HG03196 (cell line): ENCODE measurements at regions not wholly inside any gene's neighbourhood (a gene's known extent, or its start where the extent isn't known, plus 50 kb on each side); places are given as distances from the start of the nearest gene placed in this dataset.
"Not testable (repeated sequence)": the region's sequence is repeated elsewhere in the genome, so short reads cannot be mapped to it uniquely, and the experiment has no call there.

ENCODE experiments used
- ATAC-seq: cut with Tn5 transposase; IDR thresholded peaks from one replicate; pipeline ENCODE4 v1.9.1; 2021; ENCODE audit not compliant: unreplicated experiment

DNA sequence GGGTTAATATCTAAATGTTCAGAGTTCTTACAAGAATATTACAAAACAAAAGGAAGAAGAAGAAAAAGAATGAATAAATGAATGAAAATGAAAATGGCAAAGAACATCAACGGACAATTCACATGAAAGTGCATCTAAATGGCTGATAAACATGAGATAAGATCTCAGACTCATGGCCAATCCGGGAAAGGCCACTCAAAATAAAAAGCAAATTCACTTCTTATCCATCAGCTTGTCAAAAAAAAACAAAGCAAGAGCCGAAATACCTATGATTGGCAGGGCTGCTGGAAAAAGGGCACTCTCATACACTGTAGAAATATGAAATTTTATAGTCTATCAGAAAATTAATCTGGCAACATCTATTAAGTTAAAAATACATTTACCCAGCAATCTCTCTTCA lies 103.6 kb upstream of the EDEM3 start:
- no peak for ATAC-seq

DNA sequence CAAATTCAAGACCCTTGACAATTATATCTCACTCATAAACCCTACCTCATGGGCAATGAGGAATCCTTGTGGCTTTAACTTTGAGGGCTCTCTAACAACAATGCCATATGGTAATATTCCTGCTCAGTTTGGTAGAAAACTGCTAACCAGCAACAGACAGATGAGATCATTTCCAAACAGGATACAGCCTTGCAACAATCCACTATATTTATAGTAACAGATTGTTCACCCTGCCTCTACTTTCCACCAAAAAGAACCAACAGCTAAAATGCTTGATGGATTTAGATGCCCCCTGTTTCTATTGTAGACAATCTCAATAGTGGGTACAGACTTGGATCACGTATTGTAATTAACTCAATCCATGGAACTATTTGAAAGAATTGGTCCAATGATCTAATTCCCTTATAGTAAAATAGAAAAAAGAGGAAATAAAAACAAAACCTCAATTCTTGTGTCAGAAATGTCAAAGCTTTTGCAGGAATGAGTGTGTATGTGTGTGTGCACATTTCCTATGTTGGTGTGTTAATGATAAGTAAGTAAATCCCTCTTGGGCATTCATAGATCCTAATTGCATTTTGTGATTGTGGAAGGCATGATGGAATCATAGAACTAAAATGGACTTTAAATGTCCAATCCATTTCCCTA lies 100.0 kb upstream of the EDEM3 start:
- no peak for ATAC-seq

DNA sequence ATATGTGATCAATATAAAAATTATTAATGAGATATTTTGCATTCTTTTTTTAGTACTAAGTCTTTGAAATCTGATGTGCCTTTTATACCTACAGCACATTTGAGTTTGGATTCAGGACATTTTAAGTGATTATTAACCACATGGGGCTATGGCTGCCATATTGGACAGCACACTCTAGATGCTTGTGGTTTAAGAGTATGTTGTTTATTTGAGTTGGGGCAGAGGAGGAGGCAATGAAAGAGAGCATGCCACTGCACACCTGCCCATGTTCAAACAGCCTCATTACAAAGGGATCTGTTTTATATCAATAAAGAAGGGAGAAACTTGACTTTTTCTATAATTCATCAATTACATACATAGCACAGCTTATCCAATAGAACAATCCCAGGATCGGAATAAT lies 99.4 kb upstream of the EDEM3 start:
- no peak for ATAC-seq

DNA sequence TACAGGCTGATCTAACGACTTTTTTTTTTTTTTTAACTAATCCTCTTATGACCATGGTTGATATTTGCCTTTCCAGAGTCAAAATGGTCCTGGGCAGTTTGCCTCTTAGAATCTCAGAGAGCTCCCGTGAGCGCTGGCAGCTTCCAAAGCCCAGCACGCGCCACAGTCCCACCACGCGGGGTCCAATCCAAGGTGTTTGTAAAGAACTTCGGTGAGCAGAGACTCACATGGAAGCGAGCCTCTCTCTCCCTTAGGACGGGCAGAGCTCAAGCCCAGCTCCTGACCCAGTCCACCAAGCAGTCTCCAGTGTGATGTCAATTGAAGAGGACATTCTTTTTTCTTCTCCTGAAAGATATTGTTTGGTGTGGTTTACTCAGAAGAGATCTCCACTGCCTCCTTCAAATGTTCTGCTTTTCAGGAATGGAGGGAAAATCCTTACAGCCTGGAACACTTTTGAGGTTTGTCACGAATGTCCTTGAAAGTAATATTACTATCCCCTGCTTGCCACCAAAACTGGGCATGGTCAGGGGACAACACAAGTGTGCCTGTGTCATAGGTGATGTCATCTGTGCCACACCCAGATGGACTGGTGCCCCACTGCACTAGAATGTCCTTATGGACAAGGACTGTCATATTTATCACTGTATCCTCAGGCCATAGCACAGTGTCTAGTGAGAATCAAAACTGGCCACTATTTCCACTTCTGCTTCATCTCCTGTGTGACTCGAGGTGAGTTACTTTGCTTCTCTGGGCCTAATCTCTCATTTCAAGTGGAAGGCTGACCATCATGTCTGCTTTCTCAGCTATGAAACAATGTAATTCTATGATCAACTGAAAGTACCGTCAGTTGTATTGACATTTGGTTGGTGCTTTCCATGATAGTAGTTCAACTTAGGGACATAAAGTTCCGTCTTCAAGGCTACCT lies 97.4 kb upstream of the EDEM3 start:
- no peak for ATAC-seq

DNA sequence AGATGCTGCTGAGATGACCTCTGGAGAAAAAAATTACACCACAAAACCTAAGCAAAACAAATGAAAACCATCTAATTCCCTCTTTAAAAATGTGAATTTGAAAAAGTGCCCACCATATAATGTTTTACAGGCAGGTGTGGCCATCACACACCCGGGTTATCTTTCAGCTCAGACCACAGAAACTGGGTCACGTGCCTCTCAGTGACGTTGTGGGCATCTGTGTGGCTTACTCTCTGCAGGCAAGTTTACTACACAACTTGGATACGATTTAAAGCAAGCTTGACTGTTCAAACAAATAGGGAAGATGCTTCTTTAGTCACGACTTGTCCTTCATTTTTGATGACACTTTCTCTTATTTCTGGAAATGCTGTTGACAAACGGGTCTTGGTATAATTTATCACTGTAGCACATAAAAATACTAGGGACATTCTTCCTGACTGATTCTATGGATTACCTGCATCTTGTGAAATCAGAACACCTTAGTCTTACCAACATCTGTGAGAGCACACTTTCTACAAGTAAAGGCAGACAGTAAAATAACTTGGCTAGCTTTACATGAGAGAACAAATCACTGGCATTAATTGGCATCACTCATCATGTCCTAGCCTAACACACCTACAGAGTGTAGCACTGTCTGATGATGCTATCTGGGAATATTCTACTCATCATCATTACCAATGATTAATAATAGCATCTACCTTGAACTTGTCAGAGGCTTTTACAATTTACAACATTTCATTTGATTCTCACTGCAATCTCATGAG lies 89.3 kb upstream of the EDEM3 start:
- peak; percentile 99 for ATAC-seq

DNA sequence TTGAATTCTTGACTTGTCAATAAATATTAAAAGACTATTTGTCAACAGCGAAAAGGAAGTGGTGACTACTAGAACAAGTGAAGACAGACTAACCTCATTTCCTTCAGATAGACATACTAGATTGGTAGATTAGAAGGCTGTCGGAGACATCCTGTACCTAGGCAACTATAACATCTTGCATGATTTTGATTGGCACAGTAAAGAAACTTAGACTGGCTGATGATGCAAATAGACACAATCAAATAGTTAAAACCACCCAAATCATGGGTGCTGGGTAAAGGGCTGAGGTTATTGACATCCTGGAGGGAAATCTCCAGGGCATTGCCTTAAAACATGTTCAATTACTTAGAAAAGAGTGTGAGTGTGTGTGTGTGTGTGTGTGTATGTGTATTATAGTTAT lies 85.9 kb upstream of the EDEM3 start:
- ATAC-seq = no peak

DNA sequence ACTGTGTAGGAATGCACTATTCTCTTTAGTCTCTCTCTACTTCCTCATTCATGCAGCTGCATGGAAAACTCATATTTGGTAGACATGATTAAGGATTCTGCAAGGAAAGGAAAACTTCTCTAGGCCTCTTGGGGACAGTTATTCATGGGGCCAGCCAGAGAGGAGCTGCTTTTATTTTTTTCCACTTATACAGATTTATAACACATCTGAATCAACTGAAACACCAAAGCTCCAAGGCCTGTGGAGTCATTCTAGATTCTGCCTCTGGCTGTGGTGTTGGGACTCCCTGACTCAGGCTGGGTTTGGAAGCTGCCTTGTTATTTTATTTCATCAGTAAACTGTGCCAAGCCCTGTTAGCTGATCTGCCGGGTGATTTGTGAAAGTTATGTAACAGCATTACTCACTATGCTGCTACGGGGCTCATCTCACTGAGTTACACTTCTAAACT lies 83.9 kb upstream of the EDEM3 start:
- no peak for ATAC-seq

DNA sequence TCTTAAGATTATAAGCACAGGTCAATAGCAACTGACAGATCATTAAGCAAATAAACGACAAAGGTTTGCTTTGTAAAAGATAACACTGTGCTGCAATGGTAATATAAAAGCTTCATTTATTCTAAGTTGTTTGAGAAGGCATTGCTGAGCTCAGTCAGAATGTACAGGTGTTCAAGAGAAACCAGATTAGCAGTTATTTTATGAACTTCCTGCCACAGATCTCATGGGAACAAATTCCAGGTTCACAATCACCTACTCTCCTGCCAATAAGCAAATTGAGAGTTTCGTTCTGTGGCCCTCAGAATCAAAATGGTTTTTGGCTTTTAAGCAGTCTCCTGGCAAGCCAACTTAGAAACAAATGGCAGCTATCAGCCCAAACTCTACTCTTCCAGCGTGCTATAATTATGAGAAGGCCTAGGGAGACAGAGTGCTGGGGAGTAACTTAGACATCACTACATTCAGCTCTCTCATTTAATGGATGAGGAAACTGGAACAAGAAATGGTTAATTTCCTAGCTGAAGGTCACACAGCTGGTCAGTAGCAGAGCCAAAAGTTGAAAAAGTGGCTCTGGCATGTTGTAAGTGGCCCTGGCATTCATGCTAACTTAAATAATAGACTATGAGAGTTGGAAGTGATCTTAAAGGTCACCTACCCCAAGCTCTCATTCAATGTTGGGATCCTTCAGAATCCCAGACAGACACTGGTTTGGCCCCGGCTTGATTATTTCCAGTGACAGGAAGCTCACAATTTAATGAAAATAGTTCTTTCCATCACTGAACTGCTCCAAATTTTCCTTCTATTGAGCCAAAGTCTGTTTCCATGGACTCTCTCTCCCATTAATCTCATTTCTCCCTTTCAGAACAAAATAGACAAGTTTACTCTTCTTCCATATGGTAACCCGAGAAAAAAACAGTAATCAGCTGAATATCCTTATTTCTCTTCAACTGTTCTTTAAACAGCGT lies 82.6 kb upstream of the EDEM3 start:
- no peak for ATAC-seq

DNA sequence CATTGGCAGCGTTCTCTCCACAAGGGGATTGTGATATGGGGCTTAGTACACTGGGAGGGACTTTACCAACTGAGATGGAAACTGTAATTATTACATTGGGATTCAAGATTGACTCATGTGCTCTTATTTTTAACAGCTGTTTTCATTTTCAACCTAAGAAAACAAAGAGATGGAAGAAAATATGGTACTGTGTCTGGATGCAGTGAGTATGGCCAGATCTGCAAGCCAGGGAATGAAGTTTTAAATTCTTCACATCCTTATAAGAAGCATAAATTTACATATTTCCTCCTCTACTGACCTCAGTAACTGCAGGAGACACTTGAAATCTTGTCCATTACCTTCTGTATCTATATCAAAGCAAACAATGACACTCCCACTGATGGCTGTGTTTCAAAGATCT lies 81.5 kb upstream of the EDEM3 start:
- ATAC-seq = no peak

DNA sequence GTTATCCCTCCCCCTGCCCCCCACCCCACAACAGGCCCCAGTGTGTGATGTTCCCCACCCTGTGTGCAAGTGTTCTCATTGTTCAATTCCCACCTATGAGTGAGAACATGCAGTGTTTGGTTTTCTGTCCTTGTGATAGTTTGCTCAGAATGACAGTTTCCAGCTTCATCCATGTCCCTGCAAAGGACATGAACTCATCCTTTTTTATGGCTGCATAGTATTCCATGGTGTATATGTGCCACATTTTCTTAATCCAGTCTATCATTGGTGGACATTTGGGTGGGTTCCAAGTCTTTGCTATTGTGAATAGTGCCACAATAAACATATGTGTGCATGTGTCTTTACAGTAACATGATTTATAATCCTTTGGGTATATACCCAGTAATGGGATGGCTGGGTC lies 79.3 kb upstream of the EDEM3 start:
- not testable (repeated sequence) for ATAC-seq

DNA sequence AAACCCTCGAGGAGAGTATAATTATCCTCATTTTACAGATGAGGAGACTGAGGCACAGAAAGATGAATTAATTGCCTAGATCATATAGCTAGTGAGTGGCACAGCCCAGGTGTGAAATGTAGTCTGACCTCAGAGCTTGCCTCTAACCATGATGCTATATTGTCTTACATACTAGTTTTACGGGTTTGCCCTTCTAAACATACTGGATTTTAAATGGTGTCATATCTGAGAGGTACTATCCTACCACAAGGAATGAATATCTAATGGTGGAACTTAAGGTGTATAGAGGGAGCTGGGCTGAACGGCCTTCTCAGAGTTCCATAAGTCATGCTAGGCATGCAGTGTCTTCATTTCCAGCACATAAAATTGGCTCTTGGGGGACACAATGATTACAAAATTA lies 77.9 kb upstream of the EDEM3 start:
- no peak for ATAC-seq

DNA sequence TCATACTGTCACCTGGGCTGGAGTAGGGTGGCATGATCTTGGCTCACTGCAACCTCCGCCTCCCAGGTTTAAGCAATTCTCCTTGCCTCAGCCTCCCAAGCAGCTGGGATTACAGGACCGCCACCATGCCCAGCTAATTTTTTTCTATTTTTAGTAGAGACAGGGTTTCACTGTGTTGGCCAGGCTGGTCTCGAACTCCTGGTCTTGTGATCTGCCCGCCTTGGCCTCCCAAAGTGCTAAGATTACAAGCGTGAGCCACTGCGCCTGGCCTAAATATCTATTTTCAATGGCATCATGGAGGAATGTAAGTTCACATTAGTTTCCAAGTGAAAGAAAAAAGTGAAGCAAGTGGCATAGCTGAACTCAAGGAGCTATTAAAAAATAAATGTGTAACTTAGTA lies 74.8 kb upstream of the EDEM3 start:
- ATAC-seq = not testable (repeated sequence)

DNA sequence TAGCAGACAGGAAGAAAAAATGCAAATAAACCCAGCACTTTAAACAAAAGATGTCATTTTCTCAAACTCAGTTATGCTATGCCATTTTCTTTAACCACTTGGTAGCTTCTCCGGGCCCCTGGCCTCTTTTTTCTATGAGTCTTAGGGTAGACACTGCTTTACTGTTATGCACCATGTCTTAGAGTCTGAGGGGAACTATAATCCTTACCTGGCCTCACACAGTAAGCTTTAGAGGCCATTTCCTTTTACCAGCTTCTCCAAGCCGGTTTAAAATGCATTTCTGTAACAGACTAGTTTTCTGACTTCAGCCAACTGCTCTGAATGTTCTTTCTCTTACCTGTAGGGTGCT lies 73.7 kb upstream of the EDEM3 start:
- ATAC-seq = no peak

DNA sequence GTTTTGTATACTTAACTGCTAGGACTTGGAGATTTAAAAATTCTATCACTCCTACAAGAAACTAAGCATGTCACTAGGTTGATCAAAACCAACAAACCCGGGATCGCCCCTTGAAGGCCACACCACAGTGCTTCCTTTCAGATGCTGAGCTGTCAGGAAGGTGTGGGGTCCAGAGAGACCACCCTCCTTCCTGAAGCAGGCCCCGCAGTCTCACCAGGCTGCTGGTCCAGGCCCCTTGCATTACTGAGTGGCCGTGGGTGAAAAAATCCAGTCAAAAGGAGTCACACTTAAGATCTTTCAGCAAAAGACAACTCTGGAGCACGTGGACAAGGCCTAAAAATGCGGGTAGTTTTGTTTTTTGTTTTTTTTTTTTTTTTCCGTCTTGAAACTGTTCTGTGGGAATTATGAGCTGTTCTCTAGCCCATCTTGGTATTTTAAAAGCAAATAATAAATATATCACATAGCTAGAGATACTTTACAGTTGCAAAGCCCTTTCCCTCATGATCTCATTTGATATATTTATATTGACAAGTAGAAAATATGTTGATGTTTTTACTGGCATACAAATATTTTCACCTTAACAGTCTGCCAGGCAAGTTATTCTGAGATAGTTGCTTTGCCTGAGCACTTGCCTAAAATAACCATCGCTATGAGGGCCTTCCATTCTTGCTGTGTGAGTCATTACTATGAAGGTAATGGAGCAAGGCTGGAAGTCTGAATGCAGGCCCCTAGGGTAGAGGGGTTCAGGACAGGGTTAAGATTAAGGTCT lies 73.1 kb upstream of the EDEM3 start:
- ATAC-seq = no peak

DNA sequence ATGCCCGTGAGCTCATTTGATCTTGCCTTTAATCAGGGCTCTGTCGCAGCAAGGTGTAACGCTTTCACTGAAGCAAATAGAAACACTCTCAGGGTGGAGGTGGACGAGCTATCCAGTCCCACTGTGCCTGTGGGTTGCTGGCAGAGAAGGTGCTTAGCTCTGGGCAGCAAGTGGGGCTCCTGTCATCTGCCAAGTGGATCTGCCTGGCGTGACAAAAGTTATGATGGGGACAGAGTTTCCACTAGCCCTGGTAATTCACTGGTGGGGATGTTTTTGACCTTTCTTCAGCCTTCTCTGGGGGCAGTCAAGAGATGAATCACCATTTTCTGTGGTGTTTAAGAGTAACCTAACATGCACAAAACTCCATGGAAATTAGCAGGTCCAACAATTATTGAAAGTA lies 71.3 kb upstream of the EDEM3 start:
- no peak for ATAC-seq

DNA sequence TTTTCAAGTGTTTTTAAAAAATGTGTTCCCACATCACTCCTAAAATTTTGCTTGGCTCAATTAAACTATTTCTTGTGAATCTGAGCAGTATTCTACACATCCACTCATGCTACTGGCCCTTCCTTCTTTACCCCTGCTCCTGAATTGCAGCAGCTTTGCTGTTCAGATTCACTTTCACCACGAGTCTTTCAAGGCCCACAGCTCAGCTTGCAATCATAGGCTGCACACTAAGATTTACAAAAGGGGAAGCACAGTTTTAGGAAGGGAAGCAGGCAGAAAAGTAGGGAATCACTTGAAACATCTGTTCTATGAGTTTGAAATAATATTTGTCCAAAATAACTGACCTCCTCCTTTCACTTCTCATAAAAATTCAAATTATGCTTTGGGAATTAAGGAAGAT lies 70.9 kb upstream of the EDEM3 start:
- no peak for ATAC-seq

DNA sequence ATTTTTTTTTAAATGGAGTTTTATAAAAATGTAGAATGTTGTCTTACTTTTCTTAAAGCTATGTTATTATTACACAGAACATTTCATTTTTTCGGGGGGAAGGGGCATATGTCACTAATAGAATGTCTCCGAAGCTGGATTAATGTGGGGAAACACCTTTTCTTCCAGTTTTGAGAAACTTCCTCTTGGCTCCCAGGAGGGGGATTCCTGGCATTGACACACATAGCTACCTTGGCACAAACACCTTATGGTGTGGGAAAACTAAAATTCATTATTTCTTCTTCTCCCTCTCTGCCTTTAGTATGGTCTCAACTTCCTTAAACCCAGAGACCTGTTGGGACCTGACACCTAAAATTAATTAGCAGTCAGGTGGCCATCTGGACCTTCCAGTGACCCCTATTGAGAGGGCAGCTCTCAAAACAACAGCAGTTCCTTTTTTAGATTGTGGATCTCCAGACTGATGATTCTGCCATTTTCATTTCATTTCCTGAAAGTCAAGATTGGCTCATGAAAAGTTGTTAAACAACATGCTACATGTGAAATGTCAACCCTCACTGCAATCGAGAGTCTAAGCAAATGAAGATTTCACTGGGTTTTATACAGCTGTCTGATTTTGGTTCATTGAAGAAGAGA lies 70.1 kb upstream of the EDEM3 start:
- no peak for ATAC-seq

DNA sequence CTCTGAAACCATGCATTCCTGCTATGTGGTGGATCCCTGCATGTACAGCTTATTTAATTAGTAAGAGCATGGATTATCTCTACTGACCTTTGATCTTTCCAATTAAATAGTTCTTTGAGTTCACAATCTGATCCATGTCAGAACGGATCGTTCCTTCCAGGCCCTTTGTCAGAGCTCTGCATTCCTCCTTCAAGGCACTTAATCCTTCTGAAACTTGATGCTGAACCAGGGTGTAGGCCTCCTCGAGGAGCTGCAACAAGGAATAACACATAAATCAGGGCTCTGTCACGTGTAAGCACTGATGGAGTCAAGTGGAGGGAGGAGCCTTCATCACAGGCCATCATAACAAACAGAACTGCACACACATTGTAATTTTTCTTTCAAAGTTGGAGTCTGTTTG lies 68.4 kb upstream of the EDEM3 start:
- no peak for ATAC-seq

DNA sequence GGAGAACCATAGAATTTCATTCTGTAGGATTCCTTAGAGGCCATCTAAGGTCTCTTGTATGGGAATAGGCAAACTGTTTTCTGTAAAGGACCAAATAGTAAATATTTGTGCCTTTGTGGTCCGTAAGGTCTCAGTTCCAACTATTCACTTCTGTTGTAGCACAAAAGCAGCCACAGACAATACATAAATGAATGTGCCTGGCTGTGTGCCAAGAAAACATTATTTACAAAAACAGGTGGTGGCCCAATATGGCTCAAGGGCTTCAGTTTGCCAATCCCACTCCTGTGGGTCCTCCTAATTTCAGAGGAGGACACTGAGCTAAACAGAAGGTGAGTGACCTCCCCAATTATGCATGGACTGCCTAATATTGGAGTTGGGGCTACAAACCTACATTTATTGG lies 67.6 kb upstream of the EDEM3 start:
- no peak for ATAC-seq

DNA sequence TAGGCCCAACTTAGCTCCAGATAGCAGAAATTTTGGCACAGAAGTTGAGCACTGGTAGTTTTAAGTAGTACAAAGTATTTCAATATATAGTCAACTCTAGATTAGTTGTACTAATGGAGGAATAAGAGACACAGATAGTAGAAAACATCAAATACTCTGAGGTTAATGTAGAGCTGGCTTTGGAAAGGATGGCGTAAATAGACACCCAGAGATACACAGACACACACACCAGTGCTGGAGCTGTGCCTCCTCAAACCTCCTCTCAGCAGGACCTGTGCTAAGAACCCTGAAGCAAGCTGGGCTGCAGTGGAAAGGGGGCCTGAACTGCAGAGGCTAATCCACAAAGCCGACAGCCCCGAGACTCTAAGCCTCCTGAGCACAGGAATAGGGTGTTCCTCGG lies 67.0 kb upstream of the EDEM3 start:
- ATAC-seq = no peak
